IPS-18c (cell line): ENCODE measurements at regions not wholly inside any gene's neighbourhood (a gene's known extent, or its start where the extent isn't known, plus 50 kb on each side); places are given as distances from the start of the nearest gene placed in this dataset.

ENCODE experiments used
- H3K4me3 ChIP-seq: 2 replicates; pipeline ENCODE4 v1.7.0; 2013; ENCODE audit warnings: low read depth, mild to moderate bottlenecking, low read length, moderate library complexity; ENCODE audit not compliant: insufficient read depth
- H3K9me3 ChIP-seq: one replicate; pipeline ENCODE4 v1.6.1; 2013; ENCODE audit warnings: mild to moderate bottlenecking, low read length, moderate library complexity; ENCODE audit not compliant: control insufficient read depth, insufficient read depth

- H3K9me3 ChIP-seq, result no peaks in the 10 kb centered on the region
- H3K4me3 ChIP-seq, result no peak overlapping the region
Measured at GRCh38 chr14:84825481-84826251, 704.3 kb upstream of the FLRT2 start.

GRCh38 chr14:84826294-84826693 is 703.6 kb upstream of the FLRT2 start:
- Histone ChIP-seq H3K9me3 (no peaks in the 10 kb centered on the region), H3K4me3 (no peak overlapping the region)

- Histone ChIP-seq H3K9me3 (no peaks in the 10 kb centered on the region), H3K4me3 (no peak overlapping the region)
Measured at GRCh38 chr14:84850595-84850994, 679.3 kb upstream of the FLRT2 start.

GRCh38 chr14:84856751-84857534 is 673.0 kb upstream of the FLRT2 start:
- H3K9me3 ChIP-seq, result no peaks in the 10 kb centered on the region
- H3K4me3 ChIP-seq, result no peak overlapping the region

GRCh38 chr14:84857571-84857970 is 672.4 kb upstream of the FLRT2 start:
- Histone ChIP-seq H3K4me3 (no peak overlapping the region), H3K9me3 (no peaks in the 10 kb centered on the region)

GRCh38 chr14:84859116-84859515 is 670.8 kb upstream of the FLRT2 start:
- Histone ChIP-seq H3K4me3 (no peak overlapping the region), H3K9me3 (no peaks in the 10 kb centered on the region)

GRCh38 chr14:84864548-84865271 is 665.2 kb upstream of the FLRT2 start:
- Histone ChIP-seq H3K4me3 (no peak overlapping the region), H3K9me3 (no peaks in the 10 kb centered on the region)

GRCh38 chr14:84871734-84872133 is 658.2 kb upstream of the FLRT2 start:
- Histone ChIP-seq H3K4me3 (no peak overlapping the region), H3K9me3 (no peaks in the 10 kb centered on the region)

- Histone ChIP-seq H3K4me3 (no peak overlapping the region), H3K9me3 (no peaks in the 10 kb centered on the region)
Measured at GRCh38 chr14:84874436-84874835, 655.5 kb upstream of the FLRT2 start.

- H3K4me3 ChIP-seq, result no peak overlapping the region
- H3K9me3 ChIP-seq, result no peaks in the 10 kb centered on the region
Measured at GRCh38 chr14:84877061-84877460, 652.9 kb upstream of the FLRT2 start.

- H3K4me3 ChIP-seq, result no peak overlapping the region
- no peaks in the 10 kb centered on the region for H3K9me3 ChIP-seq
Measured at GRCh38 chr14:84882830-84883229, 647.1 kb upstream of the FLRT2 start.

- no peaks in the 10 kb centered on the region for H3K9me3 ChIP-seq
- no peak overlapping the region for H3K4me3 ChIP-seq
Measured at GRCh38 chr14:84885061-84885460, 644.9 kb upstream of the FLRT2 start.

GRCh38 chr14:84891404-84891803 is 638.5 kb upstream of the FLRT2 start:
- no peak overlapping the region for H3K4me3 ChIP-seq
- H3K9me3 ChIP-seq, result no peaks in the 10 kb centered on the region

GRCh38 chr14:84894254-84894653 is 635.7 kb upstream of the FLRT2 start:
- Histone ChIP-seq H3K4me3 (no peak overlapping the region), H3K9me3 (no peaks in the 10 kb centered on the region)

- H3K9me3 ChIP-seq, result no peaks in the 10 kb centered on the region
- no peak overlapping the region for H3K4me3 ChIP-seq
Measured at GRCh38 chr14:84922370-84922769, 607.6 kb upstream of the FLRT2 start.

- Histone ChIP-seq H3K4me3 (no peak overlapping the region), H3K9me3 (no peaks in the 10 kb centered on the region)
Measured at GRCh38 chr14:84926656-84927055, 603.3 kb upstream of the FLRT2 start.

- Histone ChIP-seq H3K9me3 (no peaks in the 10 kb centered on the region), H3K4me3 (no peak overlapping the region)
Measured at GRCh38 chr14:84927096-84927827, 602.7 kb upstream of the FLRT2 start.
